NB4 (cell line): ENCODE measurements at regions not wholly inside any gene's neighbourhood (a gene's known extent, or its start where the extent isn't known, plus 50 kb on each side); places are given as distances from the start of the nearest gene placed in this dataset.
"Not testable (repeated sequence)": the region's sequence is repeated elsewhere in the genome, so short reads cannot be mapped to it uniquely, and the experiment has no call there.

Experiments used
- DNase-seq: peaks from one replicate; pipeline ENCODE4 v3.0.0; 2010; ENCODE audit warnings: low read depth
- H3K4me3 ChIP-seq: one replicate; pipeline ENCODE4 v1.5.1; 2011; ENCODE audit warnings: mild to moderate bottlenecking, low read depth, low read length, moderate library complexity
- CTCF ChIP-seq: IDR thresholded peaks from one replicate; pipeline ENCODE4 v1.5.1; 2012; ENCODE audit warnings: low read depth, low read length
- MAX ChIP-seq: IDR thresholded peaks from 2 replicates; pipeline ENCODE4 v1.6.1; 2011; ENCODE audit warnings: low read depth, low read length
- MYC ChIP-seq: IDR thresholded peaks from 2 replicates; pipeline ENCODE4 v1.6.1; 2011; ENCODE audit warnings: low read depth, low read length
- POLR2A ChIP-seq: IDR thresholded peaks from 2 replicates; pipeline ENCODE4 v1.6.1; 2011; ENCODE audit warnings: mild to moderate bottlenecking; ENCODE audit not compliant: insufficient read length; ENCODE audit errors: extremely low read depth

- TF ChIP-seq MAX = no peak
- TF ChIP-seq MYC = no peak
- no peak for TF ChIP-seq POLR2A
- no peak for TF ChIP-seq CTCF
Observed at GRCh38 chrX:94329182-94329581, 655.2 kb downstream of the FAM133A start.

GRCh38 chrX:94341730-94342129, 667.7 kb downstream of the FAM133A start:
- not testable (repeated sequence) for H3K4me3 ChIP-seq, DNase-seq

More at GRCh38 chrX:94329182-94329581, 655.2 kb downstream of the FAM133A start:
- H3K4me3 ChIP-seq = no peak overlapping the region
- DNase-seq = no peak

- TF ChIP-seq MAX = no peak
- no peak for TF ChIP-seq CTCF
- TF ChIP-seq POLR2A = no peak
- TF ChIP-seq MYC = no peak
- H3K4me3 ChIP-seq = no peak overlapping the region
- no peak for DNase-seq
Observed at GRCh38 chrX:94361241-94361640, 687.2 kb downstream of the FAM133A start.

- no peak overlapping the region for H3K4me3 ChIP-seq
- TF ChIP-seq POLR2A (no peak), CTCF (no peak), MYC (no peak), MAX (no peak)
- no peak for DNase-seq
Observed at GRCh38 chrX:94365736-94366135, 691.7 kb downstream of the FAM133A start.

GRCh38 chrX:94366616-94367015, 692.6 kb downstream of the FAM133A start:
- no peak overlapping the region for H3K4me3 ChIP-seq
- no peak for DNase-seq
- TF ChIP-seq MYC (no peak), CTCF (no peak), MAX (no peak), POLR2A (no peak)

GRCh38 chrX:94389044-94389443, 715.0 kb downstream of the FAM133A start:
- TF ChIP-seq POLR2A (no peak), MAX (no peak), CTCF (no peak), MYC (no peak)
- no peak overlapping the region for H3K4me3 ChIP-seq
- no peak for DNase-seq
